SU-DHL-6 (cell line): ENCODE measurements at regions not wholly inside any gene's neighbourhood (a gene's known extent, or its start where the extent isn't known, plus 50 kb on each side); places are given as distances from the start of the nearest gene placed in this dataset.

Experiments used
- H2AFZ ChIP-seq: fragments of 200-600 bp; sonication (generic); 2 replicates; pipeline ENCODE4 v1.6.1; 2014; ENCODE audit warnings: low read depth, mild to moderate bottlenecking, moderate library complexity, mixed read lengths, antibody characterized with exemption, low read length; ENCODE audit not compliant: severe bottlenecking
- H3F3A ChIP-seq: fragments of 200-600 bp; shearing (Covaris generic); 2 replicates; pipeline ENCODE4 v1.6.0; 2016; ENCODE audit warnings: antibody characterized with exemption, mild to moderate bottlenecking; ENCODE audit not compliant: insufficient read depth
- H3K27ac ChIP-seq: fragments of 200-600 bp; sonication (generic); 2 replicates; pipeline ENCODE4 v1.5.1; 2016; ENCODE audit warnings: low read depth, mild to moderate bottlenecking, low read length, moderate library complexity, mixed read lengths
- H3K27me3 ChIP-seq: fragments of 200-600 bp; sonication (generic), shearing (Covaris generic); 2 replicates; pipeline ENCODE4 v1.6.0; 2014; ENCODE audit warnings: mild to moderate bottlenecking, low read length
- H3K36me3 ChIP-seq: fragments of 200-600 bp; sonication (generic); 2 replicates; pipeline ENCODE4 v1.6.1; 2014; ENCODE audit warnings: mild to moderate bottlenecking, low read length, mixed read lengths
- H3K4me2 ChIP-seq: fragments of 300-600, 200-600 bp; shearing (Covaris generic), sonication (generic); 2 replicates; pipeline ENCODE4 v1.6.0; 2014; ENCODE audit warnings: low read length, low read depth, mild to moderate bottlenecking; ENCODE audit not compliant: poor library complexity, severe bottlenecking
- H3K4me3 ChIP-seq: fragments of 200-600 bp; sonication (generic); 2 replicates; pipeline ENCODE4 v1.5.1; 2014; ENCODE audit warnings: antibody characterized with exemption, low read length, mild to moderate bottlenecking, mixed read lengths; ENCODE audit not compliant: insufficient read depth, poor library complexity, severe bottlenecking
- H3K79me2 ChIP-seq: fragments of 200-600 bp; sonication (generic); 2 replicates; pipeline ENCODE4 v1.6.1; 2014; ENCODE audit warnings: mild to moderate bottlenecking, low read length, moderate library complexity; ENCODE audit not compliant: insufficient read depth
- H3K9ac ChIP-seq: fragments of 200-600 bp; sonication (generic); 2 replicates; pipeline ENCODE4 v1.7.0; 2014; ENCODE audit warnings: mild to moderate bottlenecking, low read length
- H3K9me2 ChIP-seq: fragments of 200-600 bp; sonication (generic); replicated peaks from 2 replicates; pipeline ENCODE4 v1.6.1; 2014; ENCODE audit warnings: low read length; ENCODE audit not compliant: insufficient read depth
- H3K9me3 ChIP-seq: fragments of 200-600 bp; sonication (generic); 2 replicates; pipeline ENCODE4 v1.6.1; 2014; ENCODE audit warnings: low read length, mixed read lengths; ENCODE audit not compliant: insufficient read depth
- H4K20me1 ChIP-seq: fragments of 200-600 bp; sonication (generic); 2 replicates; pipeline ENCODE4 v1.6.1; 2014; ENCODE audit warnings: low read depth, mild to moderate bottlenecking, antibody characterized with exemption, low read length, moderate library complexity, mixed read lengths
- CTCF ChIP-seq: fragments of 200-600 bp; sonication (generic); IDR thresholded peaks from one replicate; pipeline ENCODE4 v1.5.1; 2017; ENCODE audit warnings: antibody characterized with exemption, mild to moderate bottlenecking, low read length, moderate library complexity; ENCODE audit not compliant: insufficient read depth, poor library complexity, severe bottlenecking
- EZH2phosphoT487 ChIP-seq: fragments of 200-600 bp; sonication (generic), shearing (Covaris generic); conservative IDR thresholded peaks from 2 replicates; pipeline ENCODE4 v1.6.1; 2018; ENCODE audit warnings: mild to moderate bottlenecking, antibody characterized with exemption, low read length, moderate library complexity, mixed read lengths

GRCh38 chr21:18764720-18765119 lies 361.1 kb upstream of the TMPRSS15 start:
- H3K4me2 ChIP-seq: no peak overlapping the region
- no peaks in the 10 kb centered on the region for H3K27me3 ChIP-seq
- H3K9ac ChIP-seq: no peak overlapping the region
- TF ChIP-seq EZH2phosphoT487: no peak
- TF ChIP-seq CTCF: no peak
- no peaks in the 10 kb centered on the region for H3K9me2 ChIP-seq
- H4K20me1 ChIP-seq: no peaks in the 10 kb centered on the region
- H3K79me2 ChIP-seq: no peaks in the 10 kb centered on the region
- H3K36me3 ChIP-seq: no peaks in the 10 kb centered on the region
- H3K27ac ChIP-seq: no peak overlapping the region
- no peaks in the 10 kb centered on the region for H3K9me3 ChIP-seq
- H3F3A ChIP-seq: no peaks in the 10 kb centered on the region
- H2AFZ ChIP-seq: no peak overlapping the region
- H3K4me3 ChIP-seq: no peak overlapping the region

- Histone ChIP-seq H3K9me3 (peaks cover 4% of the 10 kb centered on the region; the same call in 1 of the 2 replicates), H3K36me3 (no peaks in the 10 kb centered on the region), H3K27ac (no peak overlapping the region), H3K79me2 (no peaks in the 10 kb centered on the region), H3K4me3 (no peak overlapping the region), H3K9me2 (no peaks in the 10 kb centered on the region), H3K9ac (no peak overlapping the region), H3F3A (no peaks in the 10 kb centered on the region), H3K27me3 (no peaks in the 10 kb centered on the region), H4K20me1 (no peaks in the 10 kb centered on the region), H3K4me2 (no peak overlapping the region), H2AFZ (no peak overlapping the region)
- TF ChIP-seq CTCF (no peak), EZH2phosphoT487 (no peak)
Observed at GRCh38 chr21:18769599-18769998, 366.0 kb upstream of the TMPRSS15 start.

- H3K27ac ChIP-seq: no peak overlapping the region
- H3K4me3 ChIP-seq: no peak overlapping the region
- no peaks in the 10 kb centered on the region for H3K36me3 ChIP-seq
- no peaks in the 10 kb centered on the region for H3K27me3 ChIP-seq
- H3K9ac ChIP-seq: no peak overlapping the region
- H3F3A ChIP-seq: no peaks in the 10 kb centered on the region
- H3K4me2 ChIP-seq: no peak overlapping the region
- peak overlapping the region; percentile 56 for H2AFZ ChIP-seq
- no peaks in the 10 kb centered on the region for H3K9me2 ChIP-seq
- H3K79me2 ChIP-seq: no peaks in the 10 kb centered on the region
- H4K20me1 ChIP-seq: no peaks in the 10 kb centered on the region
- H3K9me3 ChIP-seq: peaks cover 8% of the 10 kb centered on the region; the same call in 1 of the 2 replicates
- TF ChIP-seq CTCF: no peak
- no peak for TF ChIP-seq EZH2phosphoT487
Observed at GRCh38 chr21:18771845-18772380, 368.3 kb upstream of the TMPRSS15 start.
